HUES48 (cell line): ENCODE measurements at regions not wholly inside any gene's neighbourhood (a gene's known extent, or its start where the extent isn't known, plus 50 kb on each side); places are given as distances from the start of the nearest gene placed in this dataset.
A peak's percentile ranks its signal among the peaks of the same experiment; 100 is the strongest.
"Not testable (repeated sequence)": the region's sequence is repeated elsewhere in the genome, so short reads cannot be mapped to it uniquely, and the experiment has no call there.

Source experiments
- H3K27ac ChIP-seq: one replicate; pipeline ENCODE4 v1.7.0; 2013; ENCODE audit warnings: low read depth, low read length, inconsistent platforms
- H3K27me3 ChIP-seq: 2 replicates; pipeline ENCODE4 v1.6.1; 2013; ENCODE audit warnings: mild to moderate bottlenecking, low read length; ENCODE audit not compliant: control insufficient read depth, insufficient read depth
- H3K36me3 ChIP-seq: 2 replicates; pipeline ENCODE4 v1.6.1; 2013; ENCODE audit warnings: low read length; ENCODE audit not compliant: control insufficient read depth, insufficient read depth
- H3K4me1 ChIP-seq: 2 replicates; pipeline ENCODE4 v1.6.1; 2013; ENCODE audit warnings: mild to moderate bottlenecking, low read length; ENCODE audit not compliant: control insufficient read depth, insufficient read depth
- H3K4me3 ChIP-seq: 2 replicates; pipeline ENCODE4 v1.5.1; 2013; ENCODE audit warnings: mild to moderate bottlenecking, low read depth, low read length
- H3K9ac ChIP-seq: 2 replicates; pipeline ENCODE4 v1.6.1; 2013; ENCODE audit warnings: mild to moderate bottlenecking, low read depth, low read length, moderate library complexity
- H3K9me3 ChIP-seq: 2 replicates; pipeline ENCODE4 v1.6.1; 2013; ENCODE audit warnings: low read length; ENCODE audit not compliant: control insufficient read depth, insufficient read depth

- Histone ChIP-seq H3K36me3 (no peaks in the 10 kb centered on the region), H3K9me3 (no peaks in the 10 kb centered on the region), H3K4me1 (no peaks in the 10 kb centered on the region), H3K9ac (no peak overlapping the region), H3K27me3 (no peaks in the 10 kb centered on the region), H3K4me3 (no peak overlapping the region), H3K27ac (no peak overlapping the region)
Measured at GRCh38 chr2:236376566-236377244, 112.5 kb upstream of the ASB18 start.

GRCh38 chr2:236380051-236380612 is 115.9 kb upstream of the ASB18 start:
- no peaks in the 10 kb centered on the region for H3K27me3 ChIP-seq
- no peaks in the 10 kb centered on the region for H3K9me3 ChIP-seq
- no peak overlapping the region for H3K27ac ChIP-seq
- H3K4me1 ChIP-seq: no peaks in the 10 kb centered on the region
- no peak overlapping the region for H3K4me3 ChIP-seq
- no peak overlapping the region for H3K9ac ChIP-seq
- H3K36me3 ChIP-seq: no peaks in the 10 kb centered on the region

- not testable (repeated sequence) for H3K36me3 ChIP-seq, H3K9me3 ChIP-seq
Measured at GRCh38 chr2:236381253-236381652, 117.0 kb upstream of the ASB18 start.

GRCh38 chr2:236389284-236390216 is 125.3 kb upstream of the ASB18 start:
- H3K4me1 ChIP-seq, H3K27ac ChIP-seq, H3K27me3 ChIP-seq, H3K9me3 ChIP-seq, H3K9ac ChIP-seq, H3K36me3 ChIP-seq: not testable (repeated sequence)
- H3K4me3 ChIP-seq: peak overlapping the region; percentile 45

More at GRCh38 chr2:236381253-236381652, 117.0 kb upstream of the ASB18 start:
- not testable (repeated sequence) for H3K9ac ChIP-seq, H3K4me3 ChIP-seq, H3K4me1 ChIP-seq, H3K27ac ChIP-seq, H3K27me3 ChIP-seq

- Histone ChIP-seq H3K4me3 (no peak overlapping the region), H3K9me3 (no peaks in the 10 kb centered on the region), H3K9ac (no peak overlapping the region), H3K27me3 (no peaks in the 10 kb centered on the region), H3K27ac (no peak overlapping the region), H3K4me1 (peaks cover 6% of the 10 kb centered on the region; the same call in 1 of the 2 replicates), H3K36me3 (no peaks in the 10 kb centered on the region; the same call in 1 of the 2 replicates)
Measured at GRCh38 chr2:236393101-236393500, 128.9 kb upstream of the ASB18 start.

- Histone ChIP-seq H3K27ac (no peak overlapping the region), H3K9me3 (no peaks in the 10 kb centered on the region), H3K4me3 (no peak overlapping the region), H3K36me3 (no peaks in the 10 kb centered on the region; the same call in 1 of the 2 replicates), H3K27me3 (no peaks in the 10 kb centered on the region), H3K4me1 (peaks cover 6% of the 10 kb centered on the region; the same call in 1 of the 2 replicates), H3K9ac (no peak overlapping the region)
Measured at GRCh38 chr2:236393581-236393980, 129.4 kb upstream of the ASB18 start.

GRCh38 chr2:236394571-236394970 is 130.4 kb upstream of the ASB18 start:
- Histone ChIP-seq H3K9me3 (no peaks in the 10 kb centered on the region), H3K4me3 (no peak overlapping the region), H3K27ac (no peak overlapping the region), H3K27me3 (no peaks in the 10 kb centered on the region), H3K36me3 (no peaks in the 10 kb centered on the region; the same call in 1 of the 2 replicates), H3K9ac (no peak overlapping the region), H3K4me1 (peaks cover 6% of the 10 kb centered on the region; the same call in 1 of the 2 replicates)

GRCh38 chr2:236395067-236395466 is 130.9 kb upstream of the ASB18 start:
- Histone ChIP-seq H3K36me3 (no peaks in the 10 kb centered on the region; the same call in 1 of the 2 replicates), H3K27ac (no peak overlapping the region), H3K9me3 (no peaks in the 10 kb centered on the region), H3K27me3 (no peaks in the 10 kb centered on the region), H3K4me1 (peaks cover 6% of the 10 kb centered on the region; the same call in 1 of the 2 replicates), H3K9ac (no peak overlapping the region), H3K4me3 (no peak overlapping the region)

- no peaks in the 10 kb centered on the region for H3K36me3 ChIP-seq
- H3K9ac ChIP-seq: no peak overlapping the region
- no peak overlapping the region for H3K27ac ChIP-seq
- H3K4me3 ChIP-seq: no peak overlapping the region
- H3K27me3 ChIP-seq: no peaks in the 10 kb centered on the region
- no peaks in the 10 kb centered on the region for H3K9me3 ChIP-seq
- H3K4me1 ChIP-seq: peaks cover 8% of the 10 kb centered on the region; the same call in 1 of the 2 replicates
Measured at GRCh38 chr2:236396818-236397350, 132.7 kb upstream of the ASB18 start.

GRCh38 chr2:236397681-236398080 is 133.5 kb upstream of the ASB18 start:
- Histone ChIP-seq H3K36me3 (no peaks in the 10 kb centered on the region), H3K9ac (no peak overlapping the region), H3K9me3 (no peaks in the 10 kb centered on the region), H3K27me3 (no peaks in the 10 kb centered on the region), H3K4me3 (no peak overlapping the region), H3K27ac (no peak overlapping the region), H3K4me1 (peaks cover 11% of the 10 kb centered on the region)
